Brain microvascular endothelial cell (primary cell): ENCODE measurements at regions not wholly inside any gene's neighbourhood (a gene's known extent, or its start where the extent isn't known, plus 50 kb on each side); places are given as distances from the start of the nearest gene placed in this dataset.

ENCODE experiments used
- DNase-seq: peaks from one replicate; pipeline ENCODE4 v3.0.0-alpha.2; 2020
- H3K27ac ChIP-seq: fragments of 250-450 bp; sonication (Bioruptor Pico); 2 replicates; pipeline ENCODE4 v1.5.1; 2020; ENCODE audit warnings: mild to moderate bottlenecking, moderate library complexity
- H3K27me3 ChIP-seq: fragments of 250-450 bp; sonication (Bioruptor Pico); replicated peaks from 2 replicates; pipeline ENCODE4 v1.5.1; 2020; ENCODE audit warnings: mild to moderate bottlenecking
- H3K36me3 ChIP-seq: fragments of 250-450 bp; sonication (Bioruptor Pico); replicated peaks from 2 replicates; pipeline ENCODE4 v1.5.1; 2020; ENCODE audit warnings: mild to moderate bottlenecking
- H3K4me3 ChIP-seq: 2 replicates; pipeline ENCODE4 v1.5.1; 2011; ENCODE audit warnings: low read depth, mild to moderate bottlenecking, control low read depth, low read length, moderate library complexity
- CTCF ChIP-seq: IDR thresholded peaks from 2 replicates; pipeline ENCODE4 v1.5.1; 2011; ENCODE audit warnings: low read depth, mild to moderate bottlenecking, moderate library complexity, low read length, control low read depth, inconsistent platforms; ENCODE audit errors: missing control alignments
- in situ Hi-C: cut with HindIII; loops from 2 replicates; pipeline ENCODE4 v1.10.0; 2017; ENCODE audit warnings: low sequenced_read_pairs, low pct_ligation_motif_present

GRCh38 chr5:171706736-171707441 is 78.7 kb upstream of the SMIM23 start:
- no peak overlapping the region for H3K27ac ChIP-seq
- TF ChIP-seq CTCF, result no peak
- no peak overlapping the region for H3K4me3 ChIP-seq
- H3K36me3 ChIP-seq, result no peaks in the 10 kb centered on the region
- no peak for DNase-seq
- in situ Hi-C loops, result no loop called here
- peaks cover 4% of the 10 kb centered on the region for H3K27me3 ChIP-seq

GRCh38 chr5:171707442-171707792 is 78.2 kb upstream of the SMIM23 start:
- Histone ChIP-seq H3K4me3 (no peak overlapping the region), H3K27me3 (peaks cover 4% of the 10 kb centered on the region)
- no peak for TF ChIP-seq CTCF

GRCh38 chr5:171709930-171710329 is 75.7 kb upstream of the SMIM23 start:
- TF ChIP-seq CTCF, result no peak
- no peak for DNase-seq
- Histone ChIP-seq H3K36me3 (no peaks in the 10 kb centered on the region), H3K27ac (no peak overlapping the region), H3K27me3 (no peaks in the 10 kb centered on the region), H3K4me3 (no peak overlapping the region)
- in situ Hi-C loops, result no loop called here

More at GRCh38 chr5:171707442-171707792, 78.2 kb upstream of the SMIM23 start:
- H3K36me3 ChIP-seq, result no peaks in the 10 kb centered on the region
- in situ Hi-C loops, result no loop called here
- no peak overlapping the region for H3K27ac ChIP-seq
- no peak for DNase-seq

GRCh38 chr5:171710451-171711024 is 75.1 kb upstream of the SMIM23 start:
- Histone ChIP-seq H3K27me3 (no peaks in the 10 kb centered on the region), H3K36me3 (no peaks in the 10 kb centered on the region), H3K27ac (no peak overlapping the region), H3K4me3 (no peak overlapping the region)
- in situ Hi-C loops, result no loop called here
- no peak for DNase-seq
- no peak for TF ChIP-seq CTCF

GRCh38 chr5:171711571-171711970 is 74.0 kb upstream of the SMIM23 start:
- Histone ChIP-seq H3K27ac (no peak overlapping the region), H3K27me3 (no peaks in the 10 kb centered on the region), H3K4me3 (no peak overlapping the region), H3K36me3 (no peaks in the 10 kb centered on the region)
- no peak for TF ChIP-seq CTCF
- no peak for DNase-seq
- in situ Hi-C loops, result no loop called here

- DNase-seq, result no peak
- in situ Hi-C loops, result no loop called here
- no peak overlapping the region for H3K27ac ChIP-seq
- H3K4me3 ChIP-seq, result no peak overlapping the region
- no peaks in the 10 kb centered on the region for H3K27me3 ChIP-seq
- TF ChIP-seq CTCF, result no peak
- H3K36me3 ChIP-seq, result no peaks in the 10 kb centered on the region
Observed at GRCh38 chr5:171712616-171713015, 73.0 kb upstream of the SMIM23 start.
